ENCODE measurements at regions not wholly inside any gene's neighbourhood (a gene's known extent, or its start where the extent isn't known, plus 50 kb on each side); places are given as distances from the start of the nearest gene placed in this dataset.

- DNase-seq: no peak
Measured at GRCh38 chr14:61226015-61226654, 55.0 kb downstream of the TMEM30B start.

- no peak for DNase-seq
Measured at GRCh38 chr14:61225344-61225743, 55.8 kb downstream of the TMEM30B start.

GRCh38 chr14:61223552-61223951 lies 57.6 kb downstream of the TMEM30B start:
- no peak for DNase-seq

- DNase-seq: no peak
Measured at GRCh38 chr14:61222388-61222787, 58.8 kb downstream of the TMEM30B start.

DNA sequence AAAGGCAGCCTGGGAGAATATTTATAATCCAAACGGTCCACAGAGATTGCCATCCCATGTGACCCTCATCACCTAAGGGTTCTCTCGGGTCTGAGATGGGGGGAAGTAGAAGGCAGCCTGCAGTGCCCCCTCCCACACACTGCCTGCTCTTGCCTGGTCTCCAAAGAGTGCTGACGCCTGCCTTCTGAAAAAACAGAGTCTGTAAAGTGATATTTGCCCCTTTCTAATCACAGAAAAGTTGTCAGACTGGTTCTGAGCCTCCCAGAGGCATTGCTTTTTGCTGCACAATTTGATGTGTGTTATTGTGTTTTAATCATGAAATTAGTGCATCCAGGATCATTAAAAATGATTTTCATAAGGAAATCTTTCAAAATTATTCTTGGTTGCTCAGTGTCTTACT lies 59.2 kb downstream of the TMEM30B start:
- no peak for DNase-seq

DNA sequence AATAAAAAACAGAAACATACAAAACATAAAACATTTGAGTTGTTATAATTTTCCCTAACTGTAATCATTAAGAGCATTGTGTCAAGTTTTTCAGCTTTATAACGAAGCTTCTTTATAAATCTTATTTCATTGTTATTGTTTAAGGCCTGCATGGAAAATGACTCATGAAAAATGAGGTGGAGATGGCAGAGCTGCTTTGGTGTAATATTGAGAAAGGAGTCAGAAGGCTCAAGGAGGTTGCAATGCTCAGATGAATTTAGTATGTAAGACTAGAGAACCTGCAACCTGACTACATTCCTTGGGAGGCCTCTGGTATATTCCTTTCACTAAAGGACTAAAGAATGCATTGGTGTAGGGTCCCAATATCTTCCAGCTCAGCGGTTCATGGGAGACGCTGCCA lies 61.5 kb downstream of the TMEM30B start:
- DNase-seq: no peak

- DNase-seq: no peak
Measured at GRCh38 chr14:61219256-61219655, 61.9 kb downstream of the TMEM30B start.

GRCh38 chr14:61218767-61219166 lies 62.4 kb downstream of the TMEM30B start:
- DNase-seq: no peak

DNA sequence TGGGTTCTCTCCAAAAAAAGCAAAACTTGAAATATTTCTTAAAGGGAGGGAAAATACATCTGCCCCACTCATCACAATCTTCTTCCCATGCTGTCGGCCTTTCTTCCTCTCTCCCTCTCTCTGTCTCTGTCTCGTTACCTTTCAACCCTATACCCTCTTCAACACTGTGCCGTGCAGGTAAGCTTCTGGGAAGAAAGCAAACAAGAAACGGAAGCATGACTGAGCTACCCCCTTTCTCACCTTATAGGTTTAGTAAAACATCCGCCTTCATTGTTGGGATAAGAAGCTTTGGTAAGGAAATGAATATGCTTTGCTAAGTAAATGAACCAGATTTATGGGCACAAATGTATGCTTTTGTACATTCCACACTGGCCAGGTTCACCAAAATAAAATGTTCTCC lies 63.0 kb downstream of the TMEM30B start:
- no peak for DNase-seq

DNA sequence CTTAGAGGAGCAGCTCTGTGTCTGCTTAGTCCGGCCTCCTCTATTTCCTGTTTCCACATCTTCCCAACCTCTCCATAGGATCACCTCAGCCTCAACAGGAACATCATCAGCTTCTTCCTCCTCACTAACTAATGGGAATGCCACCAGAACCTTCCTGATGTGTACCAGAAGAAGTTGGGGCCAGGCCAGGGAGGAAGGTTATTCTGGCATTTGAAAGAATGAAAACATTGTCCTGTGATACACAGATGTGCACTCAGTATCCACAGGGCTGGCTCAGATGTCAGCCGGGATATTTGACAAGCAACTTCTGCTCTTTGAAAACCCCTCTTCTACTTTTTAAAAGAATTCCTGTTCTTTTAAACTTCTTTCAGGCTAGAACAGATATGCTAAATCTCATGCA lies 63.6 kb downstream of the TMEM30B start:
- no peak for DNase-seq

GRCh38 chr14:61215222-61216020 lies 65.7 kb downstream of the TMEM30B start:
- no peak for DNase-seq

DNA sequence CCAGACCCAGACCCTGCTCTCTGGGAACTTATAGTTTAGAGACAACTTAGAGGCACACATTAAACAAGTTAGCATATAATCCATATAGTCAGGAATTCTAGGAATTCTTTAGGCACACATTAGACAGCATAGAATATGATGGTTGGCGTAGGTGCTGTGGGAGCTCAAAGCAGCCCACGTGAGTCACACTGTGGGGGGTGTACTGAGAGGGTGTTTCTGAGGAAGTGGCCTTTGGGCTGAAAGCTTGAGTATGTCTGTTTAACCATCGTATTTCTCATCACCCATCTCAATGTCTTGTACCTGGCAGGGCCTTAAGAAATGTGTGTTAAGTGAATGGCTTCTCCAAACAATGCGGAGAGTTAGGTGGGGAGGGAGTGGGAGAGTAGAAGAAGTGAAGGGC lies 67.2 kb downstream of the TMEM30B start:
- no peak for DNase-seq

GRCh38 chr14:61213191-61213621 lies 67.9 kb downstream of the TMEM30B start:
- no peak for DNase-seq

DNA sequence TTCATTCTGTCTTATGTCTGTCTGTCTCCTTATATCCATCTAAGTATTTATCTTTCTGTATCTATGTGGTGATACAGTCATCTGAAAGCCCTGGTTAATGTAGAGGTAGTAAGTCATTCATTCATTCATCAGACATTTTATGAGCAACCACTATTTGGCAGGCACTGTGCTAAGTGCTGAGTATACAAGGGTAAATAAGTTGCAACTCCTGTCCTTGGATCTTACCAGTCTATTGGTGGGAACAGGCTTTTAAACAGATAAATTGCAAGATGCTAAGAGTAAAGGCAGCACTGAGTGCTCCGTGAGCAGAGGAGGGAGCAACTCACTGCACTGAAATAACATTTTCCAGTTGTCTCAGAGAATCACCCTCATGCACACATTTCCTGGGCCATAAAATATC lies 68.6 kb downstream of the TMEM30B start:
- DNase-seq: no peak

DNA sequence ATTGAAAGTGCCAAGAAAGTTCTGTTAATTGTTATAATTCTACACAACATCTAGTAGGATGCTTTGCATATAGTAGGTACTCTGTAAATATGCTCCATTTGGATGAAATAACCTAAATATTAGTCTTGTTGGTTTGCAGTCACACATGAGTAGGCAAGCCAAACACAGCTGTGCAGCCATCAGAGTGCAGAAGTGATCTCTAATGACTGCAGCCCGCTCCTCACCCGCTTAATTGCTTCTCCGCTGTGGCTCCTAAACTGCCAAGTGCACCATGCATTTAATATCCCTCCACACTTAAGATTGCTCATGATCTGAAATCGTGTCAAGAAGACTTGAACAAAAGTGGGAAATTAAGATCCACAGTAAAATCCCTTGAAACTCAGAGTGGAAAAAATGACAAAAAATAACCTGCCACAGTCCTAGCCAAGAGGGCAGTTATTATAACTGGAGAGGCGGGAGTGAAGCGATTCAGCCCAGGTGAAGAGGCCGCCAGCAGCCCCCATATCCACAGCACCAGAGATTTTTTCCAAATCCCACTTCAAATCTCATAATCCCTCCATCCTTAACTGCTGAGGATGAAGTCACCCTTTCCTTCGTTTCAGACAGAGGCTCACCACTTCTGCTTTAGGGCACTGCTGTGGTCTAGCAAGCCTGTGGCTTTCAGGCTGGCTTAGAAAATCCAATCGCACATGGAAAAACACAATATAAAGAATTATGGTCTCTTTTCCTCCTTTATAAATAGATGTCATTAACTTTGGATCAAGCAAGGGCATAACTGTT lies 69.5 kb downstream of the TMEM30B start:
- peak; percentile 97 for DNase-seq

DNA sequence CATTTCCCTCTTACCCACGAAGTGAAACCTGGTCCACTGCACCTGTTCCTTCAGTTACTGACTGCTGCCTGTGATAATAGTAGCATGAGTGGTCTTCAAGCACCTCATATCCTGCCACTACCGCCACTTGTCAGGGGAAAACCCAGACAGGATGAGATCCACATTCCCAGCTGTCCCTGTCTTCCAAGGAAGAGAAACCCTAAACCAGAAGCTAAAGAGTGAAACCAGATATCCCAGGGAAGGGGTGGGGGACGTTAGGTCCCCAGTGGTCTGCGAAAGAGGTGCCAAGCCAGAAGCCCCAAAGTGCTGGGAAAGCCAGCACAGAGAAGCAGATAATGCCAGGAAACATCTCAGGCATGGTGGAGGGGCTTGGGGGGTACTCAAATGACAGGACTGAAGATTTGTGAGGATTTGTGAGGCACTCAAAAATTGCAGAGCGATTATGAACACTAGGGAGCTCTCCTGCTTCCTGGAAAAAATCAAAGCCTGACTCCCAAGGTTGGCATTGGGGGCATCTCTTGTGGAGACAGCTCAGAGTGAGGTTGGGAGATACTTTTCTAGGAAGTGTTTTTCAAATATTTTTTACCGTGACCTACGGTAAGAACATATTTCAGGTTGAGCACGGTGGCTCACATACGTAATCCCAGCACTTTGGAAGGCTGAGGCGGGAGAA lies 77.9 kb downstream of the TMEM30B start:
- peak; percentile 97 for DNase-seq

DNA sequence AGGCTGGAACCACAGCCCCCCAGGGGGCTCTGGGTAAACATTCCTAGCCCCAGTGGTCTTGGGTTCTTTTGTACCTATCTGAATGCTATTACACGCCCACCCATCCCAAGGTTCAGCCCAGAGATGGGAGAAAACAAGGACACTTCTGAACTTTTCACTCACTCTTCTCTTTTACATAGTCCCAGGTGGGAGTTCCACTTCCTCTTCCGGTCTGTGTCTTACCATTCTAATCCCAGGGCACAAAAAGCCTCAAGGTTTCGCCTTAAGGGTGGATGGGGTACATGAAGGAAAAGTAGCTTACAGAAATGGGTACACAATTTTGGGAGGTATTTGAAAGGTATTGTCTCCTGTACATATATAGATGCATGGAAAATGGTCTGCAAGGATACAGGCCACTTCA lies 79.0 kb downstream of the TMEM30B start:
- DNase-seq: no peak

DNA sequence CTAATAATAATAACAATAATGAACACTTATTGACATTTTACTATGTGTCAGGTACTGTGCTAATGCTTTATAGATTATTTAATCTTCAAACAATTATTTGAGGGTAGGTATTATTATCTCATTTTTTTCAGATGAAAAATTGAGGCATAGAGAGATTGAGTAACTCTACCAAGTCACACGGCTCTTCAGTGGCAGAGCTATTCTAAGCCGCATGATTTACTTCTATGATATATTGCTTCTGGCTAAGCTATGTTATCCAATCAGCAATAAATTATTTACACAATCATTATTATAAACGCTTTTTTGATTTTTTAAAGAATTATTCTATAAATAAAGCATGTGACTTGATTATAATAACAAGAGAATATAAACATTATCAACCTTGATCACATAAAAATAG lies 80.0 kb downstream of the TMEM30B start:
- DNase-seq: no peak

DNA sequence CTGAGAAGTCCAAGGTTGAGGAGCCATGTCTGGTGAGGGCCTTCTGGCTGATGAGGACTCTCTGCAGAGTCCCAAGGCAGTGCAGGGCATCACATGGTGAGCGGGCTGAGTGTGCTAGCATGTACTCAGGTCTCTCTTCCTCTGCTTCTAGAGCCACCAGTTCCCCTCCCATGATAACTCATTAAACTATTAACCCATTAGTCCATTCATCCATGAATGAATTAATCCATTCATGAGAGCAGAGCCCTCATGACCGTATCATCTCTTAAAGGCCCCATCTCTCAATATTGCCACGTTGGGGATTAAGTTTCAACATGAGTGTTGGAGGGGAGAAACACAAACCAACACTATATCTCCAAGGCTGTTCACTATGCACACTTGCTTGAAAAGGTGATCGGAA lies 83.7 kb downstream of the TMEM30B start:
- DNase-seq: no peak

DNA sequence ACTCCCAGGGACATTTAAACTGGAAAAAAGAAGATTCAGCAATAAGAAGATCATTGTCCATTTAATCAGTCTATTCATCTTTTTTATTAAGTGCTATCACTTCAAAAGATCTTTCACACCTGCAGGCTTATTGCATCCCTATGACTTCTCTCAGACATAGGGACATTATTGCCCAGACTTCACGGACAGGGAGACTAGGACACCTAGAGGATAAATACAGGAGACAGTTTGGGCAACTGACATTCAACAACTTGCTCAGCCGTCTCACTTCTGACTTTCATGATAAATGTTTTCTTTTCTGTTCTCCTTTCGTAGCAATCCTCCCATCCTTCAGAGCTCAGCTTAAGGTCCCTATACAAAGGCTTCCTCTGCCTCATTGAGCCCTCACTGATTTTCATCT lies 84.3 kb downstream of the TMEM30B start:
- no peak for DNase-seq

DNA sequence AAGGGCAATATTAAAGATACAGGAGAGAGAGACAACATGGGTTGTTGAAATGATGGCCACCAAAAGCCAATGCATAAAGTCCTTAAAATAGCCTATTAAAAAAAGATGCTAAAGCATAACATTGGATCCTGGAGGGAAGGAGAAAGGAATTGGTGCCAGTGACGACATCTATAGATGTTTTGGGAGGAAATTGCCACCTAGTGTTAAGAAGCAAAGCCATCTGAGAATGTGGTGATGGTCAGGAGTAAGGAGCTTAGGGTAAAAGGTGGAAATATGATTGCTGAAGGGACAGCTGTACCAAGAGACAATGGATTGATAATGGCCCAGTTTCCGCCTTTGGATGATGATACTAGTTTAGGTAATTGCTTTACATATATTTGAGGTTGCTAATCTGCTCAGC lies 85.1 kb downstream of the TMEM30B start:
- no peak for DNase-seq

DNA sequence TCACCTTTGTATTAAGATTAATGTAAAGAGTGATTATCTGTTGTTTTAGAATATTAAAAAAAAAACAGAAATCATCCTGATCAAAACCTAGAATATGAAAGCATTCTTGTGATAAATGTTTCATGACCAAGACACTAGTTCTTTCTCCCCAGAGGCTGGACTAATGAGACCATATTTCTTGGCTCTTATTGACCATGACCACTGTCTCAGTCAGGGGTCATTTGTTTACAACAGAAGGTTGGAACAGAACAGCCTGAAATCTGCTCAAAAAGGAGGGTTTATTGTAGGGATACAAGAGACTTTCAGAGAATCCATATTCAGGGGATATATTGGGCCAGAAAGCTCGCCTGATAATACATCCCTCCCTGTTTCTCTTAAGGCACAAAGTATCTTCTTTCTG lies 87.7 kb downstream of the TMEM30B start:
- no peak for DNase-seq

GRCh38 chr14:61192989-61193388 lies 88.1 kb downstream of the TMEM30B start:
- no peak for DNase-seq

Data from NCI-H187 treated with DMSO at 0.1 percent for 48 hours (cell line).